H7 (cell line): ENCODE measurements at regions not wholly inside any gene's neighbourhood (a gene's known extent, or its start where the extent isn't known, plus 50 kb on each side); places are given as distances from the start of the nearest gene placed in this dataset.
"Not testable (repeated sequence)": the region's sequence is repeated elsewhere in the genome, so short reads cannot be mapped to it uniquely, and the experiment has no call there.

Experiments used
- DNase-seq: peaks from one replicate; pipeline ENCODE4 v3.0.0; 2012
- H3K27me3 ChIP-seq: 2 replicates; pipeline ENCODE4 v1.6.0; 2011; ENCODE audit warnings: mild to moderate bottlenecking, low read length; ENCODE audit not compliant: control insufficient read depth, insufficient read depth
- H3K36me3 ChIP-seq: replicated peaks from 2 replicates; pipeline ENCODE4 v1.5.1; 2011; ENCODE audit warnings: low read length; ENCODE audit not compliant: control insufficient read depth, insufficient read depth
- H3K4me3 ChIP-seq: 2 replicates; pipeline ENCODE4 v1.5.1; 2011; ENCODE audit warnings: low read depth, mild to moderate bottlenecking, control low read depth, low read length, moderate library complexity; ENCODE audit not compliant: insufficient read depth

- no peak for DNase-seq
- Histone ChIP-seq H3K27me3 (no peaks in the 10 kb centered on the region), H3K36me3 (no peaks in the 10 kb centered on the region), H3K4me3 (no peak overlapping the region)
These were observed 256.0 kb downstream of the SV2B start for GRCh38 chr15:91356083-91356482.

GRCh38 chr15:91357011-91357410 lies 257.0 kb downstream of the SV2B start:
- Histone ChIP-seq H3K27me3 (no peaks in the 10 kb centered on the region), H3K36me3 (no peaks in the 10 kb centered on the region), H3K4me3 (no peak overlapping the region)
- DNase-seq, result no peak

GRCh38 chr15:91357486-91357885 lies 257.4 kb downstream of the SV2B start:
- Histone ChIP-seq H3K27me3 (no peaks in the 10 kb centered on the region), H3K4me3 (no peak overlapping the region), H3K36me3 (no peaks in the 10 kb centered on the region)
- DNase-seq, result no peak

GRCh38 chr15:91358405-91358804 lies 258.3 kb downstream of the SV2B start:
- DNase-seq, result no peak
- H3K27me3 ChIP-seq, result no peaks in the 10 kb centered on the region
- H3K4me3 ChIP-seq, result no peak overlapping the region

GRCh38 chr15:91361696-91362095 lies 261.6 kb downstream of the SV2B start:
- not testable (repeated sequence) for H3K27me3 ChIP-seq

More at GRCh38 chr15:91358405-91358804, 258.3 kb downstream of the SV2B start:
- no peaks in the 10 kb centered on the region for H3K36me3 ChIP-seq

GRCh38 chr15:91366111-91366510 lies 266.1 kb downstream of the SV2B start:
- H3K27me3 ChIP-seq, result no peaks in the 10 kb centered on the region
- DNase-seq, result no peak
- H3K36me3 ChIP-seq, result no peaks in the 10 kb centered on the region
- no peak overlapping the region for H3K4me3 ChIP-seq

More at GRCh38 chr15:91361696-91362095, 261.6 kb downstream of the SV2B start:
- not testable (repeated sequence) for DNase-seq, H3K36me3 ChIP-seq, H3K4me3 ChIP-seq

GRCh38 chr15:91368611-91369010 lies 268.6 kb downstream of the SV2B start:
- H3K27me3 ChIP-seq, result no peaks in the 10 kb centered on the region
- no peak overlapping the region for H3K4me3 ChIP-seq
- H3K36me3 ChIP-seq, result no peaks in the 10 kb centered on the region
- DNase-seq, result no peak

GRCh38 chr15:91369823-91370222 lies 269.8 kb downstream of the SV2B start:
- Histone ChIP-seq H3K4me3 (no peak overlapping the region), H3K36me3 (no peaks in the 10 kb centered on the region), H3K27me3 (no peaks in the 10 kb centered on the region)
- no peak for DNase-seq

- not testable (repeated sequence) for H3K4me3 ChIP-seq, H3K36me3 ChIP-seq, H3K27me3 ChIP-seq, DNase-seq
These were observed 271.3 kb downstream of the SV2B start for GRCh38 chr15:91371345-91371744.

- no peak for DNase-seq
- Histone ChIP-seq H3K27me3 (no peaks in the 10 kb centered on the region), H3K4me3 (no peak overlapping the region), H3K36me3 (no peaks in the 10 kb centered on the region)
These were observed 274.3 kb downstream of the SV2B start for GRCh38 chr15:91374336-91374735.

GRCh38 chr15:91376038-91376437 lies 276.0 kb downstream of the SV2B start:
- DNase-seq, result no peak
- Histone ChIP-seq H3K4me3 (no peak overlapping the region), H3K36me3 (no peaks in the 10 kb centered on the region), H3K27me3 (no peaks in the 10 kb centered on the region)

- no peak for DNase-seq
- H3K4me3 ChIP-seq, result no peak overlapping the region
- H3K36me3 ChIP-seq, result no peaks in the 10 kb centered on the region
- H3K27me3 ChIP-seq, result no peaks in the 10 kb centered on the region
These were observed 280.1 kb downstream of the SV2B start for GRCh38 chr15:91380114-91380513.

- DNase-seq, result no peak
- Histone ChIP-seq H3K36me3 (no peaks in the 10 kb centered on the region), H3K4me3 (no peak overlapping the region), H3K27me3 (no peaks in the 10 kb centered on the region)
These were observed 283.5 kb downstream of the SV2B start for GRCh38 chr15:91383532-91383931.

- Histone ChIP-seq H3K4me3 (no peak overlapping the region), H3K27me3 (no peaks in the 10 kb centered on the region), H3K36me3 (no peaks in the 10 kb centered on the region)
- DNase-seq, result no peak
These were observed 284.2 kb downstream of the SV2B start for GRCh38 chr15:91384189-91384730.

GRCh38 chr15:91385311-91385710 lies 285.3 kb downstream of the SV2B start:
- Histone ChIP-seq H3K27me3 (no peaks in the 10 kb centered on the region), H3K4me3 (no peak overlapping the region), H3K36me3 (no peaks in the 10 kb centered on the region)
- DNase-seq, result no peak

GRCh38 chr15:91393186-91393585 lies 293.1 kb downstream of the SV2B start:
- no peaks in the 10 kb centered on the region for H3K27me3 ChIP-seq
- no peaks in the 10 kb centered on the region for H3K36me3 ChIP-seq
- DNase-seq, result no peak
- H3K4me3 ChIP-seq, result no peak overlapping the region
